GM18909 (cell line): ENCODE measurements at regions not wholly inside any gene's neighbourhood (a gene's known extent, or its start where the extent isn't known, plus 50 kb on each side); places are given as distances from the start of the nearest gene placed in this dataset.
"Not testable (repeated sequence)": the region's sequence is repeated elsewhere in the genome, so short reads cannot be mapped to it uniquely, and the experiment has no call there.

Experiments
- ATAC-seq: cut with Tn5 transposase; IDR thresholded peaks from one replicate; pipeline ENCODE4 v1.9.1; 2021; ENCODE audit warnings: mild to moderate bottlenecking; ENCODE audit not compliant: unreplicated experiment, poor library complexity

DNA sequence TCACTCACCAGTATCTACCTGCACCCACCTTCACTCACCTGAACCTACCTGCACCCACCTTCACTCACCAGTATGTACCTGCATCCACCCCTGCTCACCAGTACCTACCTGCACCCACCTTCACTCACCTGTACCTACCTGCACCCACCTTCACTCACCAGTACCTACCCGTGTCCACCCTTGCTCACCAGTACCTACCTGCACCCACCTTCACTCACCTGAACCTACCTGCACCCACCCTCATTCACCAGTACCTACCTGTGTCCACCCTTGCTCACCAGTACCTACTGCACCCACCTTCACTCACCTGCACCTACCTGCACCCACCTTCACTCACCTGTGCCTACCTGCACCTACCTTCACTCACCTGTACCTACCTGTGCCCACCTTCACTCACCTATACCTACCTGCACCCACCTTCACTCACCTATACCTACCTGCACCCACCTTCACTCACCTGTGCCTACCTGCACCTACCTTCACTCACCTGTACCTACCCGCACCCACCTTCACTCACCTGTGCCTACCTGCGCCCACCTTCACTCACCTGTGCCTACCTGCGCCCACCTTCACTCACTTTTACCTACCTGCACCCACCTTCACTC is 232.1 kb upstream of the ZFP64 start:
- ATAC-seq: not testable (repeated sequence)

DNA sequence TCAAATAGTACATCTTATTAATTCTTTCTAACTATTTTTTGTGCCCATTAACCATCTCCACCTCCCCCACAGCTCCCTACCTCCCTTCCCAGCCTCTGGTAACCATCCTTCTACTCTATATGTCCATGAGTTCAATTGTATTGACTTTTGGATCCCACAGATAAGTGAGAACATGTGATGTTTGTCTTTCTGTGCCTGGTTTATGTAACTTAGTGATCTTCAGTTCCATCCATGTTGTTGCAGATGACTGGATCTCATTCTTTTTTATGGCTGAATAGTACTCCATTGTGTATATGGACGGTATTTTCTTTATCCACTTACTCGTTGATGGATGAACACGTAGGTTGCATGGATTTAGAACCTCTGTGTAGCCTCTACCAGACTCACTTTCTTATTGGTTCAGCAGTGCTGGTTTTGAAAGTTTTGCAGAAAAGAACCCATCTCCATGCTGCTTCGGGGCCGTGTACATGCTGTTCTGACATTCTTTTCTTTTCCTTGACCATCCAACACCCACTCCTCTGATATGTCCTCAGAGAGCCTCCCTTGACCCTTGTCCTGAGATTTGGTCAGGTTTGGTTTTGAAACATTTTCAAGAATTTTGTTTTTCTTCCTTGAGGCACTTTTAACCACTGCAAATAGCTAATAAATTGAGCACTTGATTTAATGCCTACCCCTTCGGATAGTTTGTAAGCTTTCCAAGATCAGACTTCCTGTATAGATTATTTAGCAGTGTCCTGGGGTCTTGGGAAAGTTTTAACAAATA is 231.2 kb upstream of the ZFP64 start:
- no peak for ATAC-seq

DNA sequence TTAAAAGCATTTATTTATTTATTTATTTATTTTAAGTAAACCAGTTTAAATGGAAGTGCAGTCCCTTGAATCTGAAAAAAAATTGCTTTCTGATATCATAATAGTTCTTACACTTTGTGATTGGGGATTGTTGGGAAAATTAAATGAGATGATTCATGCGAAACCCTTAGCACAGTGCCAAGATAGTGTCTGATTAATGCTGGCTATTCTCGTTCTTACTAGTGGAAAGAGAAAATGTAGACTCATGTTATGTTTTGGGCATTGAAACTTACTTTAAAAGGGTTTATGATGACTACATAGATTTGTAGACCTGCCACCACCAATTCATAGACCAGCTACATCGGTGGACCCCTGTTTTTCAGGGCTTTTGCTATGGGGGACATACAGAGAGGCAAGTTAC is 229.2 kb upstream of the ZFP64 start:
- no peak for ATAC-seq

DNA sequence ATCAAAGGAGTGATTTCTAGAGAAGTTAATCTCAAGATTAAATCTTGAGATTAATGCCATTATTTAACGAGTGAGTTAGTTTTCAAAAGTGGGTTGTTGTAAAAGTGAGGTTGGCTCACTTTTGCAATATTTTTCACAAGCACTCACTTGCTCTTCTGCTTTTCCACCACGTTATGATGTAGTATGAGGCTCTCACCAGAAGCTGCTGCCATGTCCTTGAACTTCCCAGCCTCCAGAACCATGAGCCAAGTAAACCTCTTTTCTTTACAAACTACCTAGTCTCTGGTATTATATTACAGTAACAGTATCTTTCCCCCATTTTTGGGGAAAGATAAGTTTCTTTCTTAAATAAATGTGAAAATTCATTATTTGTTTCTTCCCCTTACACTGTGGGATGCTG is 227.6 kb upstream of the ZFP64 start:
- ATAC-seq: no peak

DNA sequence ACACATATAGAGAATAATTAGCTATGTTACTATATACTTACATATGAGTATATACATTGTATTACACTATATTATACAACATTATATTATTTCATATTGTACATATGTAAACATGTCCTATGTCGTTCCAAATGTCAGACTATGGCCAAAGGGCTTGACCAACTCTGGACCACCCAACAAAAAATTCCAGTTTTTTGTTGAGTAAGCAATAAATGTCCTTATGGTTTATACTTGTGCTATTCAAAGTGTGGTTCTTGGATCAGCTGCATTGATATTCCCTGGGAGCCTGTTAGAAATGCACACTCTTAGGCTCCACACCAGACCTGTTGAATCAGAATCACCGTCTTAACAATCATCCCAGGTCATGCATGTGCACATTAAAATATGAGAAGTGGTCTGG is 225.4 kb upstream of the ZFP64 start:
- no peak for ATAC-seq

DNA sequence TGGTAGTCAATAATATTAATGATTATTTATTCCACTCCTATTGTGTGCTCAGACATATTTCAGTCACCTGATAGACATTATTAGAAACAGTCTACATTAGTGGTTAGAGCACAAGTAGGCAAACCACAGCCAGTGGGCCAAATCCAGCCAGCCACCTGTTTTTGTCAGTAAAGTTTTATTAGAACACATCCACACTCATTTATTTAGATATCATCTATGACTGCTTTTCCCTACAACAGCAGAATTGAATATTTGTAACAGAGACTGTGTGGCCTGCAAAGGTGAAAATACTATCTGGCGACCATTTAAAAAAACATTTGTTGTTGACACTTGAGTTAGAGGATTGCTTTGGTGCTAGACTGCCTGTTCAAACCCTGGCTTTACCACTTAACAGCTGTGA is 220.0 kb upstream of the ZFP64 start:
- ATAC-seq: no peak

DNA sequence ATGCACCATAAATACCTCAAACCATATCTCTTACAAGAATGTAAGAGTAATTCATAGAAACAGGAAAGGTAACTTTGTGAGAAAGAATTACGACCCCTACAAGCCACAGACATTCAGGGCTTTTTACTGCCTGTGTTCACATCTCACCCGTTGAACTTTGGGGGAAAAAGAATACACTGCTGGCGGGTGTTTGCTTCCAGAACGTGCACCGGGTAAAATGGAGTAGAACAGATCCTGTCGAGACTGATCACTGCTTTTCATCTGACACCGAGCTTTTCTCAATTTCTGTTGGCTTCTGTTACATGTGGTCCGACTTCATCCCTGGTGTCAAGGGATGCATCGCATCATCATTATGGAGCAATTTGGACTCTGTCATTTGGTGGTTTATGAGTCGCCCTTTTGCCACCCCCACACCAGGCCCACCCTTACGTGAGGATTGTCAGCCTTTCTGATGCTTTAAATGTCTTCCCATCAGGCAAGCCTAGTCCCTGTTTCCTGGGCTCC is 219.2 kb upstream of the ZFP64 start:
- ATAC-seq: no peak

DNA sequence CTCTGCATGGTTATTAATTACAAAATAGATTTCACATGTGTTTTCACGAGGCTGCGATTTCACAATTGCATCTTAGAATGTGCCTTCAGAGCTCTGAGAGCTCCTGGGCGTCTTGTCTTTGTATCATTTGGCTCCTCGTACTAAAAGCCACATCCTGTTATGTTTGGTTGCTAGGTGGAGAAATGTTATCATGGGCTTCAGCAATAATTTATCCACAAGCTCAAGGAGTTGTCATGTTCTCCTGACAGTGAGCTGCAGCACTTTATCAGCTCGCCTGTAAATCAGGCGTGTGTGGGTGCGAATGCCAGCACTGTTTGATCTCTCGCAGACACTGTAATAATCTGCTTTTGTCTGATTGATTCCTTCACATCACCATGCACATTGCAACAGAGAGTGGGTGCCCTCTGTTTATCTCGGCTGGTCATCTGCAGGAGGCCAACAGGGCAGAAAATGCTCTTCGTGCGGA is 218.6 kb upstream of the ZFP64 start:
- ATAC-seq: no peak

DNA sequence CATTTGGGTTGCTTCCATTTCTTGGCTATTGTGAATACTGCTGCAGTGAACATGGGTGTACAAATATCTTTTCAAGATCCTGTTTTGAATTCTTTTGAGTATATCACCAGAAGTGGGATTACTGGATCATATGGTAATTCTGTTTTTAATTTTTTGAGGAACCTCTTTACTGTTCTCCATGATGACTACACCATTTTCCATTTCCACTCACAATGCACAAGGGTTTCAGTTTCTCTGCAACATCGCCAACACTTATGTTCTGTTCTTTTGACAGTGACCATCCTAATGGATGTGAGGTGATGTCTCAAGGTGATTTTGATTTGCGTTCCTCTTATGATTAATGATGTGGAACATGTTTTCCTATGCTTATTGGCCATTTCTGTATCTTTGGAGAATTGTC is 214.4 kb upstream of the ZFP64 start:
- ATAC-seq: peak; percentile 14

DNA sequence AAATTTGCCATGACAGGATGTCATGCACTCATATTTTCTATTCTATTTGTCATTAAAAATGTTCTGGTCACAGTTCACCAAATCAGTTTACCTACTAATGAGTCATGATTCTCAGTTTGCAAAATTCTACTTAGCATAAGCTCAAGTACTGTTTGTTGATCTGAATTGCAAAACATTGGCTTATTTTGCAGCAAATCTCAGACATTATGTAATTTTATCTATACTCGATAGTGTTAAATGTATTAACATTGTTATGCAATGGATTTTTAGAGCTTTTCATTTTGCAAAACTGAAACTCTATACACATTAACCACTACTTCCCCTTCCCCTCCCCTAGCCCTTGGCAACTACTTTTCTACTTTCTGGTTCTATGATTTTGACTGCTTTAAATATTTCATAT is 213.8 kb upstream of the ZFP64 start:
- peak; percentile 83 for ATAC-seq

DNA sequence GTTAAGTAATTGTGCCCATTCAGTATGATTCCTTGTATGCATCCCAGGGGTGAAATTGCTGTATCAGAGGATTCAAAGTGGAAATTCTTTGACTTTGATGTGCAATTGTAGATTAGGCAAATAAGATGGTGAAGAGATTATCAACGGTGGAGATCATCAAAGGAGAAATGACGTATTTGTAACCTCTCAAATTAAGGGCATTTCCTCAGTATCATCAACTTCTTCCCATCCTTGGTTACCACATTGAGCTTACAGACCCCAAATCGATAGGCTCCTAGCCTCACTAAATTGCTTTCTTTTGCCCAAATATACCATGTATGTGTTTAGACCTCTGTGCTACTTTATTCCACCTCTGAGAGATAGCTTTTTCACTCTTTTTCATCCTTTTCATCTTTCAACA is 213.1 kb upstream of the ZFP64 start:
- no peak for ATAC-seq

DNA sequence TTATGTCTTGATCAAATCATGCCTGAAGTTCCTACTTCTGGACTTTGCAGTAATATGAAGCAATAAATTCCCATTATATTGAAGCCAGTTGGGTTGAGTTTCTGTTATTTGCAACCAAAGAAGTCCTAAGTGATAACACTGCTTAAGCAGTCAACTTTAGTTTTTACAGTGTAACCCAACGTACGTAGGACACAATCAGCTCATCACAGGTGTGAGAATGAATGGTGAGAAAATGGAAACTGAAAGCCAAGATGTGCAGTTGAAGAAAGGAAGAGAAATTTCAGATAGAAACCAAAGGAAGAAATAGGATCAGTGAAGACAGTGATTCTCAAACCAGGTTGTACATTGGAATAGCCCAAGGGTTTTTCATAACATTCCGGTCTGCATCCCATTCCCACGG is 211.4 kb upstream of the ZFP64 start:
- no peak for ATAC-seq

DNA sequence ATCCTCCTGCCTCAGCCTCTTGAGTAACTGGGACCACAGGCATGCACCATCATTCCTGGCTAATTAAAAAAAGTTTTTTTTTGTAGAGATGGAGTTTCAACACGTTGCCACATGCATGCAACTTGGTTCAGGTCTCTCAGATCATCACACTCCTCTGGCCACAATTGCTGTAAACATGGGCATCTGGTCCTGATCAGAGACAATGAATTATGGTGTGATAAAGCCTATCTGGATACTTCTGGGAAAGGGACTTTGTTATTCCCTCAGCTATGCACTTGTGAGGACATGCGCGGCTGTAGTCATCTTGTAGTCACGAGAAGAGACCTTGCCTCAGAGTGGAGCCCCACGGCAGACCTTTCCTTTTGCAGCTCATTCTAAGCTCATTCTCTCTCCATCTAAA is 210.9 kb upstream of the ZFP64 start:
- ATAC-seq: no peak

DNA sequence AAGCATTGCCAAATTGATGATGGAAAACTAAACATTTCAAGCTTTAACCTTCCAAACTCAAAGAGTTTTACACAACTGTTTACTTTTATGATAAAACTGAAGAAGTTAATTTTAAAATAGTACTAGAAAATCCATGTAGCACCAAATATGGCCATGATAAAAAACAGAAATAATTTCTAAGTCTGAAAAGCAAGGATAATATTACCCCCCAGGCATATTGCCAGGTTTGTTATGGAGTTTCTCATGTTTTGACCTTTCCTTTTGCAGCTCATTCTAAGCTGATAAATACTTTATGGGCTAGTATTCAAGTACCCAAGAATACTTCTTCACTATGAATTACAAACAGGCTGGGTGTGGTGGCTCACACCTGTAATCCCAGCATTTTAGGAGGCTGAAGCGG is 209.9 kb upstream of the ZFP64 start:
- ATAC-seq: no peak

DNA sequence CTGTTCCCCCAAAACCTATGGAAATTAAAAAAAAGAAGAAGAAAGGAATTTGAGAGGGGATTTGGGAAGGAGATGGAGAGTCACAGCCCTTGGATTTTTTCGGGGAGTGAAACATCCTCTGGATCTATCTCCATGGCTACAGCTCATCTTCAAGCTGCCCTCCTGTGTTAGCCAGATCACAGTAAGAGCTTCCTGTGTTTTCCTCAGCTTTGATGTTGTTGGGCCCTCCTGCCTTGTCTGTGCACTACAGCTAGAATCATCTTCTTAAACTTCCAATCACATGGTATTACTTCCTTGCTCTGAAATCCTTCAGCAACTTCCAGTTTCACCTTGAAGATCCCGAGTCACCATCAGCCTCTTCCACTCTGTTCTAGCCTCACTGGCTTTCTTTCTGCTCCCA is 207.8 kb upstream of the ZFP64 start:
- ATAC-seq: no peak

DNA sequence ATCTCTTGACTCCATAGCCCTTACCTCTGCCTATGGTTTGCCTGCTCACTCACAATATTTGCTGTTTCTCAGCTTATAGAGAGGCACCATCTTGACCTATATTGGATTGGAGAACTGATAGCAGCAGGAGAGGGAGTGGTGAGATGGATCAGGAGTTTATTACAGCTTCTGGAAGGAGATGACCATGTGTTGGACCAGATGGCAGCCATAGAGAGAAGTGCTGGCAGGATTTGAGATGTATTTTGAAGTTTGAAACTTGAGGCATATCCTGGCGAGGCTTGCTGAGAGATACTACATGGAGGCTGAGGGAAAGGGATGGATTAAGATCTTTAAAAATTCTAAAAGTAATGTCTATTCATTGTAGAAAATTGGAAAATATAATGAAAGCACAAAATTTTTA is 198.0 kb upstream of the ZFP64 start:
- ATAC-seq: no peak

DNA sequence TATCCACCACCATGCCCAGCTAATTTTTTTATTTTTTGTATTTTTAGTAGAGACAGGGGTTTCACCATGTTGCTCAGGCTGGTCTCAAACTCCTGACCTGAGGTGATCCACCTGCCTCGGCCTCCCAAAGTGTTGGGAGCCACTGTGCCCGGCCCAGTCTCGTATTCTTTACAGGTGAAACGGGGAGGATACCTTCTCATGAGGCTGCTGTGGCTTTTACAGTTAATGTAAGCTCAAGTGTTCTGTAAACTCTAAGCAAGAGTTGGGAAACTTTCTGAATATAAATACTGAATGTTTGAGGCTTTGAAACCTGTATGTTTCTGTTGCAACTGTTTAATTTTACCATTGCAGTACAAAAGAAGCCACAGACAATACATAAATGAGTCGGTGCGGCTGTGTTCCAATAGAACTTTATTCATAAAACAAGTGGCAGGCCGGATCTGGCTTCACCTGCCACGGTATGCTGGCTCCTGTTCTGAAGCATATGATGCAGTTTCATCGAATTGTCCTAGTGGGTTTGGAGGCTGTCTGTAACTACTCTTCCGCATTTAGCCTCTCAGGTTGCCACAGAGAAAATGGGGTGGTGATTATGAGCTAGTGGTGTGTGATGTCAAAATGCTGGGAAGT is 192.5 kb upstream of the ZFP64 start:
- ATAC-seq: no peak

DNA sequence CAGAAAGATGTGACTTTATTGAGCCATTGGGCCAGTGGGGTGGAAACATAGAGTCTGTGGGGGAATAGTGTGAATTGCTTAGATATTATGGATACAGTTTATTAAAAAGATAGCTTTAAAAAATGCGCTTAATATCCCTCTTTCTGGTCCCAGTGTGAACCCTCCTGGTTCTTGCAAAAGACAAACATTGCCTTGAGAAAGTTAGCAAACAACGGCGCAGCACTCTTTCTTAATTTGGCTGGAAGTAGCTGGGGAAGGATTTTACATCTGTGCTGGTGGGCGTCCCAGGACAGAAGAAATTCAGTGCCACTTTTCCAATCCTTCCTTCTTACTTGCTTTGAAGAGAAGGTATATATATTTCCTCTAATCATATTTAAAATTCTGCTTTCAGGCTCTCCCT is 191.4 kb upstream of the ZFP64 start:
- ATAC-seq: no peak

DNA sequence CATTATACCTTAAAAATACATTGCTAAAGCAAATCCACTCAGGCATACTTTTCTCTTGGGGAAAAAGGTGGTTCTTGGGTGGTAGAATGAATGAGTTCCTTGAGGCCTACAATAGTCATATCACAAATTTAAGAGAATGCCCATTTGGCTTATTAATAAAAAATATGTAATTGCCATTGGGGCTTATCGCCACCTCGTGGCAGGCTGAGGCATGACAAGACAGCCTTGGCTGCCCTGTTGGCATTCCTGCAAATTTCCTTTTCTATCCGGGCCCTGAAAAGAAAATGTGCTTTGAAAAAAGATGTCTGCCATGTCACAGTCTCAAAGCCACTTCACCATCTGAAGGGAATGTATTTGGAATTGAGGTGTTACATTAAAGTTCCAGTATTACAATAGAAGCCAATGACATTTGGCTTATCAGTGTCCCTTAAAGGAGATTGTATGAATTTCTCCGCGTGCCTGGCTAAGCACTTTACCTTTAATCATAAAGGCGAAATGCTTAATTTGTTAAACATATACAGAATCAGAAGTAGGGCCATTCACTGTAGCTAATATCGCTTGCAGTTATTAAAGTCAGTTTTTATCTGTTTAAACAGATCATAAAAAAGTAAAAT is 188.3 kb upstream of the ZFP64 start:
- no peak for ATAC-seq

DNA sequence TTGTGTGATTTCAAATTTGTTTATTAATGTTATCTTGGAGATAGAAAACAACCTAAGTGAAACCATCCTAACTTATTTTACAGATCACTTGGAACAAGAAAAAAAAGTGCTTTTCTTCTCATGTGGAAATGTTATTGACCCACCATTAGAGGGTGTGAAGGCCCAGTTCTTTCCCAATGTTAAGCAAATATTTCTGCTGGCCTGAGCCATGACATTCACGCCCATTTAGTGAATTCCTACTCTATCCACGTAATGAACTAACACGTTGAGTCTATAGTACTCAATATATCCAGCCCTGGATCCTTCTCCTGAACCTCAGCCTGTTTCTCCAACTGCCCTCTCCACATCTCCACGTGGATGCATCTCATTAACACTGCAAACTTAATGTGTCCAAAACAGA is 180.6 kb upstream of the ZFP64 start:
- no peak for ATAC-seq

DNA sequence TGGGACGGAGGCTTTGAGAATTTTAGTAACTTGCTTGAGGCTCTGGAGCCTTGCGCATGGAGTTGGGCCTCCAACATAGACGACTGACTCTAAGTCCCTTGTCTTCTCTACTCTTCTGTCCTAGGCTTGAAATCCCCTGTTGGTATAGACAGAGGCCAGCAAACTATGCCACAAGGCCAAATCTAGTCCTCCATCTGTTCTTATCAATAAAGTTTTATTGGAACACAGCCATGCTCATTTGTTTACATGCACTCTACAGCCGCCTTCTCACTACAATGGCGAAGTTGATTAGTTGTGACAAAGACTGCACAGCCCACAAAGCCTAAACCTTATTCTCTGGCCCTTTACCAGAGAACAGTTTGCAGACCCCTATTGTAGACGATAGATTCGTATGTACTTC is 174.1 kb upstream of the ZFP64 start:
- no peak for ATAC-seq
